Medulla oblongata (tissue), 1 donor: ENCODE measurements at regions not wholly inside any gene's neighbourhood (a gene's known extent, or its start where the extent isn't known, plus 50 kb on each side); places are given as distances from the start of the nearest gene placed in this dataset.
"Not testable (repeated sequence)": the region's sequence is repeated elsewhere in the genome, so short reads cannot be mapped to it uniquely, and the experiment has no call there.

Source experiments
- DNase-seq: peaks from one replicate; pipeline ENCODE4 v3.0.0-alpha.2; 2015; ENCODE audit errors: extremely low spot score

DNA sequence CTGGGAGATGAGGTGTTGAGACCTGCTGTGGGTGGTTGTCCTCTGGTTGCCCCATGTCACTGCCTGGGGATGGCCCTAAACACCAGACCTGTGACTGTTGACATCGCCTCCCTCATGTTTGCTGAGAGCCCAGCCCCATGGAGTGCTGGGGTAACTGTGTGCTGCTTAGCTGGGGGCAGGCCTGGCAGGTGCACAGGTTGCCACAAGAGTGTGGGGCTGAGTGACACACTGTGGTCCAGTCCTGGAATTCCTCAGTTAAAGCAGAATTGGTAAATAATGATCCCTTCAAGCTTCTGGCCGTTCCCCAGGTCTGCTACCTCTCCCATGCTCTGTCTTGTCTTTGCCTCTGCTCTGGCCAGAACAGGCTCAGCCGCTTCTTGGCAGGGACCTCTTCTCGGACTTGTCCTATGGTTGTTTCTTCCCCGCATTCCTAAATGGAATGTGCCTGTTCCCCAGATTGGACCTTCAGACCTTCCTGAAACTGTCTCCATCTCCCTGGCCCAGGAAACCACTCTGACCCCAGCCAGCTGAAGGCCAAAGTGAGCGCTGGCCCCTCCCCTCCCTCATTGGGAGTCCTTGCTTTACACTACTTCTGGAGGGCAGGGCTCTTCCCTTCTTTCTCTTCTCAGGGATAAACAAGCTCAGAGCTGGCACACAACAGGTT, 61.2 kb upstream of the PITX1 start:
- peak; percentile 52 for DNase-seq

DNA sequence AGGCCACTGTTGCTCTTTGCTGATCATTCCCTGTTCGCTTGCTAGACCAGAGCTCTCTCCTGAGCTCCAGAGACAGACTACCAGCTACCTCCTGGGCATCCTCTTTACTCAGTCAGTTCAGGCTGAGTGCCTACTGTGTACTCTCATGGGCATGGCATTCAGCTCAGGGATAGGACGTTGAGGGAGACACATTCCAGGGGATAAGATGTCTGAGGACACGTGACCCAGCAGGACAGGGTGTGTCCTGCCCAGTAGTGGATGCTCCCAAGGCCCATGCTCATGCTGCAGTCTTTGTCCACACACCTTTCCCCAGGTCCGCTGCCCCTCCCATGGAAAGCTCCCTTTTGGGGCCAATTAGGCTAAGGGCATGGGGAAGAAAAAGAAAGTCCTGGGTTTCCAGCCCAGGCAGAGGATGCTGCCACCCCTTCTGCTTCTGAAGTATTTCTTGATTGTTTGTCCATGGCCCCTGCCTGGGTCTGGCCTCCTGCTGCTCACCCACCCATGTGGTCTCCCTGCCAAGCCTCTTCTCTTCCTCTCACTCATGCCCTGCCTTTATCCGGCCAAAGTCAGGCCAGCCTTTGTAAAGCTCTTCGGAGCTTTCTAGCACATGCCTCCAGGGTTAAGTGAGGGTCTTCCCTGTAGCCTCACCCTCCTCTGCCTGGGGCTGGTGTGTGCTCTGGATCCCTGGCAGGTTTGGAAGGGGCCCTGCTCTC, 60.5 kb upstream of the PITX1 start:
- no peak for DNase-seq

DNA sequence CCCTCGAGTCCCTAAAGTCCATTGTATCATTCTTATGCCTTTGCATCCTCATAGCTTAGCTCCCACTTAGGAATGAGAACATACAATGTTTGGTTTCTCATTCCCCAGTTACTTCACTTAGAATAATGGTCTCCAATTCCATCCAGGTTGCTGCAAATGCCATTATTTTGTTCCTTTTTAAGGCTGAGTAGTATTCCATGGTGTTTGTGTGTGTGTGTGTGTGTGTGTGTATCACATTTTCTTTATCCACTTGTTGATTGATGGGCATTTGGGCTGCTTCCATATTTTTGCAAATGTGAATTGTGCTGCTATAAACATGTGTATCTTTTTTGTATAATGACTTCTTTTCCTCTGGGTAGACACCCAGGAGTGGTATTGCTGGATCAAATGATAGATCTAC, 59.5 kb upstream of the PITX1 start:
- not testable (repeated sequence) for DNase-seq

DNA sequence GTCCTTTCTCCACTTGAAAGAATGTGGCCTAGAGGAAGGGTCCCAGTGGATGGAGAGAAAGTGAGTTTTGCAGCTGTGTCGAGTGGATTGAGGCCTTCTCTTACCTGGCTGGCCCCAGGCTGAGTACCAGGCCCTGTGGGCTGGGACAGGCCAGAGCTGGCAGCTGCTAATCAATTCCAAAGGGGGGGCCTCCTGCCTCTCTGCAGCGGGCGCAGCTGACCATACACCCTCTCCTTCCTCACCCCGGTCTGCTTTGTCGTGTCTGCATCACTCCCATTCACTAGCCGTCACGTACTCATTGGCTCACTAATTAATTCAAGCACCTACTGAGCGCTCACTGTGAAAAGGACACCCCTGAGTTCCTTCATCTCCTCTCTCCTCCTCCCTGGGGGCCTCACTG, 58.4 kb upstream of the PITX1 start:
- no peak for DNase-seq

DNA sequence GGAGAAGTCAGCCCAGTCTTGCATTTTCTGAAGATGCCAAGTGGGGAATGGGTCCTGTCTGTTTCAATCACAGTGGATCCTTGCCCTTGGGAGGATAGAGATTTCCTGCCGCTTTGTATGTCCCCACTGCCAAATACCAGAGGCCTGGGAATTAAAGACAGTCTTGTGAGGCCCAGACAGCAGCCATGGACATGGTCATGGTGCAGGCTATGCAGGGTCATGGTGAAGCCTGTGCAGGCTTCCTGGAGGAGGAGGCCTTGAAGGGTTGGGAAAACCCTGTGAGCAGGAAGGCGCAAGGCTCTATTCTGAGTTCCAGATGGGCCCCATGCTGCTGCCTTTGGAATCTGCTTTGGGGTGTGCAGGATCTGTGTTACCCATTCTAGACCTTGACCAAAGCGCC, 57.3 kb upstream of the PITX1 start:
- DNase-seq = no peak

DNA sequence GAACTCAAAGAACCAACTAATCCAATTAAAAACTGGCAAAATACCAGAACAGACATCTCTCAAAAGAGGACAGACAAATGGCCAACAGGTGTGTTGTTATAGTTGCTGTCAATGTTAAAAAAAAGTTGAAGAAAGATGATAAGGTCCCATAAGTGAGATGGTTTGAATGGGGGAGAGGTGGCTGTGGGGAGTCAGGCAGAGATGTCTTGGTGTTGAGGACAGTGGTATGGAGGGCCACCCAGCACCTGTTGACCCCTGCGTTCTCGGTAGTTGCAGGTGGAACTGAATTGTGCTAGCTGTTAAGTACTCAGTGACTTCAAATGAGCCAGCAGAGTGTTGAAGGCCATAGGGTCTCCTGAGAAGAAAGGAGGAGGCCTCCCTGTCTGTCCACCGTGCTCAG, 55.9 kb upstream of the PITX1 start:
- no peak for DNase-seq

DNA sequence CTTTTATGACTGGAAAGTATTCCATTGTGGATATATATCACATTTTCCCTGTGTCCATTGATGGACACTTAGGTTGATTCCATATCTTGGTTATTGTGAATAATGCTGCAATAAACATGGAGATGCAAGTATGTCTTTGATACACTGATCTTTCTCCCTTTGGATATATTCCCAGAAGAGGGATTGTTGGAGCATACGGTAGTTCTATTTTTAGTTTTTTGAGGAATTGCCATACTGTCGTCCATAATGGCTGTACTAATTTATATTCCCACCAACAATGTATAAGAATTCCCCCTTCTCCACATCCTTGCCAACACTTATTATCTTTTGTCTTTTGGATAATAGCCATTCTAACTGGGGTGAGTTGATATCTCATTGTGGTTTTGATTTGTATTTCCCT, 54.9 kb upstream of the PITX1 start:
- no peak for DNase-seq

DNA sequence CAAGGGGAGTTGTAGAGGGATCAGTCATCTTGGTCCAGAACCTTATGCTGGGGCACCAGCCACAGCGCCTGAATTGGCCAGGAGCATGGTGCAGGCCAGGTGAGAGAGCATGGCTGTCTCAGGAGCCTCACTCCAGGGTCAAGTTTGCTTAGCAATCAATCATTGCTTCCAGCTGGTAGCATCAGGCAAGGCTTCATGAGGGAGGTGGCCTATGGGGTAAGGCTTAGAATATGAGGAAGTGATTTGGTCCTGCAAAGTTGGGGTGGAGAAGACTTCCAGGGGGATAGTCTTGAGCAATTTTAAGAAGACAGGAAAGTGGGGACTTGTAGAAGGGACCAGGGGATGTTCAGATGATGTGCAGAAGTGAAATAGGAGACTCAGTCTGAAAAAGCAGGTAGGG, 53.9 kb upstream of the PITX1 start:
- no peak for DNase-seq

DNA sequence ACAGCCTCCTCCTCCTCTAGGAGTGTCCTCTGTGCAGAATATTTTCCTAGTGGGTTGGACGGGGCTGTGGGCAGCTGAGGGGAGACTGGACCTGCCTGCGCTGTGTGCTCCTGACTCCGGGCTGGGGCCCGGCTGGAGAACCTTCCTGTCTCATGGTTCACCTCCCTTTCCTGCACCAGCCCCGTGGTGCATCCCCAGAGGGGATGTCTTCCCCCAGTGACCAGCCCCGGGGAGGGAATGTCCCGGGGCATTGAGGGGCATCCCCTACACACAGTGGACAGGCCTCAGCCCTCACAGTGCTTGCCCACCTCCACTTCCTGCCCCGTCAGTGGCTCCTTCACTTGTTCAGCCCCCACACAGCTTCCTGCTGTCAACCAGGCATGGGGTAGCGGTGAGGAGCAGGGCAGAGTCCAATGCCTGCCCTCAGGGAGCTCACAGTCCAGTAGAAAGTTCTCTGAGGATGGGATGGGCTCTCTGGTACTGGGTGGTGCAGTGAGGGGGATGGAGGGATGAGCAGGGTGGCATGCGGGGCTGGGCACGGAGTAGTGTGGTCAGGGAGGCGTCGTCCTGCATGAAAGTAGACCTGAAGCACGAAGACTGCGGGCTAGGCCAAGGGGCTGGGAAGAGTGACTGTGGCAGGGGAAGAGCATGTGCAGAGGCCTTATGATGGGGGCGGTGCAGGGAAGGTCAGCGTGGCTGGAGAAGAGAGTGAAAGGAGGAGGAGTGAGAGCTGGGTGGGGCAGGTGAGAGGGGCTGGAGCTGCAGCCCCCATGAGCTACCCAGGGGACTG, 52.1 kb upstream of the PITX1 start:
- DNase-seq = no peak

DNA sequence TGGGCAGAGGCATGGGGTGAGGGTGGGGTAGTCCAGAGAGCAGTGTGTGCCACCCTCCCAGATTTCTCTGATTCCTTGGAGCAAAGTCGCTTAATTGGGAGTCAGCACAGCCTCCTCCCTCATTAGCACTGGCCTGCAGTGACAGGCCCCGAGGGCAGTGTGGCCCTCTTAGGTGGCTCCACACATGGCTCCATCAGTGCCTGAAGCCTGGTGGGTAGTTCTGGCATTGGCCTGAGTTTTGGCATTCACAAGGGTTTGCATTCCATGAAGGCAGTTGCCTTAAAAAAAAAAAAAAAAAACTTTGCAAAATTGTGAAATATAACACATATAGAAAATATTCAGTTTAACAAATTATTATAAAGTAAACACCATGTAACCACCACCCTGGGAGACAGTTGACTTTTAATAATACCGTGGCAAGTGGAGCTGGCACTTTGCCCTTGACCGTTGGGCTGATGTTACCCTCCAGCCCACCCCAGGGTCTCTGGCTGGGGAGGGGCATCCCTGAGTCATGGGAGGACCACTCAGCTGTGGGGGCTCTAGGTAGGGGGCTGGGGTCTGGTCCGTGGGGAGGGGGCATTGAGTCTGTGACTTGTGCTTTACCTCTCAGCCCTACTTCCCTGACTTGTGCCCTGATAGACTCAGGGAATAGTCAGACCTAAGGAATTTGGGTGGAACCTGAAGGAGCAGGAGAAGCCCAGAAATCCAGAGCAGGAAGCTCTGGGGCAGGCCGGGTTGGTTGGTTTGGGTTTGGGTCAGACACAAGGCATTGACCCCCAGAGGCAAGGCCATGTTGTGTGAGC, 51.3 kb upstream of the PITX1 start:
- DNase-seq = no peak
